Esophagus muscularis mucosa (tissue), 4 donors: ENCODE measurements at regions not wholly inside any gene's neighbourhood (a gene's known extent, or its start where the extent isn't known, plus 50 kb on each side); places are given as distances from the start of the nearest gene placed in this dataset.
"Not testable (repeated sequence)": the region's sequence is repeated elsewhere in the genome, so short reads cannot be mapped to it uniquely, and the experiment has no call there.

ENCODE experiments used
- DNase-seq: peaks from one replicate; pipeline ENCODE4 v3.0.0-alpha.2; 2017; ENCODE audit errors: extremely low spot score
- H3K27ac ChIP-seq, 4 donors: fragments of 200-600 bp; sonication (generic); replicated peaks in 1 of 4; 1 replicate in 3 of 4; 2 replicates in 1 of 4; pipeline ENCODE4 v1.5.1; 2016 to 2019; ENCODE audit warnings: mild to moderate bottlenecking in 1 of 4
- H3K27me3 ChIP-seq, 4 donors: fragments of 200-600 bp; sonication (generic); one replicate each; pipeline versions ENCODE4 v1.5.1 to v1.6.0; 2016 to 2019
- H3K36me3 ChIP-seq, 4 donors: fragments of 200-600 bp; sonication (generic); one replicate each; pipeline ENCODE4 v1.5.1; 2016 to 2019
- H3K4me1 ChIP-seq, 4 donors: fragments of 200-600 bp; sonication (generic); one replicate each; pipeline ENCODE4 v1.5.1; 2016 to 2019
- H3K4me3 ChIP-seq, 4 donors: fragments of 200-600 bp; sonication (generic); 1 replicate in 2 of 4; 2 replicates in 2 of 4; pipeline ENCODE4 v1.5.1; 2016 to 2019; ENCODE audit warnings: mild to moderate bottlenecking in 4 of 4, moderate library complexity in 1 of 4
- H3K9me3 ChIP-seq, 4 donors: fragments of 200-600 bp; sonication (generic); 1 replicate in 3 of 4; 2 replicates in 1 of 4; pipeline ENCODE4 v1.5.1; 2016 to 2019
- CTCF ChIP-seq, 3 experiments: fragments of 200-600 bp in 2 of 3; fragments of 450-650 bp in 1 of 3; sonication (generic) in 2 of 3; IDR thresholded peaks; one replicate each; pipeline ENCODE4 v1.5.1; 2017 to 2019; ENCODE audit warnings: antibody characterized with exemption in 3 of 3, mild to moderate bottlenecking in 2 of 3, moderate library complexity in 1 of 3
- EP300 ChIP-seq: sonication (generic); formaldehyde crosslinking; IDR thresholded peaks from one replicate; pipeline ENCODE4 v1.6.1; 2017; ENCODE audit warnings: antibody characterized with exemption
- POLR2A ChIP-seq: fragments of 450-650 bp; IDR thresholded peaks from one replicate; pipeline ENCODE4 v1.6.1; 2017; ENCODE audit warnings: antibody characterized with exemption, moderate library complexity, mild to moderate bottlenecking, low read depth
- POLR2AphosphoS5 ChIP-seq, 2 donors: sonication (generic); formaldehyde crosslinking; IDR thresholded peaks; one replicate each; pipeline ENCODE4 v1.6.1; 2017; ENCODE audit warnings: antibody characterized with exemption in 2 of 2
- WGBS: methylation state at CpG from one replicate; pipeline ENCODE4 v1.1.5; 2018; 5-methylcytosine and 5-hydroxymethylcytosine counted together
- intact Hi-C: fragments of 100-400 bp; cut with DNase I; formaldehyde crosslinking; loops from one replicate; pipeline ENCODE4 v1.15.1; 2023

- no peak for DNase-seq
- Histone ChIP-seq H3K9me3 (no peaks in the 10 kb centered on the region), H3K36me3 (no peaks in the 10 kb centered on the region), H3K4me3 (no peak overlapping the region), H3K27me3 (no peaks in the 10 kb centered on the region), H3K4me1 (no peaks in the 10 kb centered on the region), H3K27ac (no peak overlapping the region)
- WGBS: 89% methylated on average over 6 of the region's 6 CpGs
- TF ChIP-seq CTCF (IDR thresholded peaks at IDR 0.05) (no peak), POLR2AphosphoS5 (IDR thresholded peaks at IDR 0.05) (no peak), POLR2A (no peak), EP300 (no peak)
- intact Hi-C loops: no loop called here
Observed at GRCh38 chr2:84234103-84234502, 225.0 kb downstream of the SUCLG1 start.

- WGBS: 83% methylated on average over 1 of the region's 1 CpG
- intact Hi-C loops: no loop called here
Observed at GRCh38 chr2:84231478-84231877, 227.6 kb downstream of the SUCLG1 start.

GRCh38 chr2:84224121-84224520 lies 235.0 kb downstream of the SUCLG1 start:
- intact Hi-C loops: no loop called here
- no peaks in the 10 kb centered on the region for H3K4me1 ChIP-seq
- H3K4me3 ChIP-seq: no peak overlapping the region
- no peak overlapping the region for H3K27ac ChIP-seq
- DNase-seq: no peak
- no peaks in the 10 kb centered on the region for H3K27me3 ChIP-seq
- no peaks in the 10 kb centered on the region for H3K36me3 ChIP-seq
- no peak for TF ChIP-seq CTCF (IDR thresholded peaks at IDR 0.05)
- TF ChIP-seq POLR2A: no peak
- no peak for TF ChIP-seq EP300
- TF ChIP-seq POLR2AphosphoS5 (IDR thresholded peaks at IDR 0.05): no peak
- H3K9me3 ChIP-seq: peaks cover 0 to 4% (median 0%) of the 10 kb centered on the region in 4 donors

More at GRCh38 chr2:84231478-84231877, 227.6 kb downstream of the SUCLG1 start:
- Histone ChIP-seq H3K4me3 (no peak overlapping the region), H3K4me1 (no peaks in the 10 kb centered on the region), H3K27me3 (no peaks in the 10 kb centered on the region), H3K9me3 (no peaks in the 10 kb centered on the region), H3K27ac (no peak overlapping the region), H3K36me3 (no peaks in the 10 kb centered on the region)
- no peak for TF ChIP-seq EP300
- TF ChIP-seq POLR2AphosphoS5 (IDR thresholded peaks at IDR 0.05): no peak
- TF ChIP-seq CTCF (IDR thresholded peaks at IDR 0.05): no peak
- no peak for TF ChIP-seq POLR2A
- no peak for DNase-seq

- no peaks in the 10 kb centered on the region for H3K36me3 ChIP-seq
- intact Hi-C loops: no loop called here
- H3K27ac ChIP-seq: no peak overlapping the region
- H3K9me3 ChIP-seq: peaks cover 0 to 4% (median 0%) of the 10 kb centered on the region in 4 donors
- no peaks in the 10 kb centered on the region for H3K4me1 ChIP-seq
- TF ChIP-seq EP300 (no peak), POLR2A (no peak), POLR2AphosphoS5 (IDR thresholded peaks at IDR 0.05) (no peak), CTCF (IDR thresholded peaks at IDR 0.05) (no peak)
- no peaks in the 10 kb centered on the region for H3K27me3 ChIP-seq
- H3K4me3 ChIP-seq: no peak overlapping the region
- WGBS: 90% methylated on average over 2 of the region's 2 CpGs
- DNase-seq: no peak
Observed at GRCh38 chr2:84223191-84223590, 235.9 kb downstream of the SUCLG1 start.

GRCh38 chr2:84221102-84221501 lies 238.0 kb downstream of the SUCLG1 start:
- H3K4me3 ChIP-seq, H3K9me3 ChIP-seq, H3K27me3 ChIP-seq, H3K36me3 ChIP-seq, H3K27ac ChIP-seq, DNase-seq, intact Hi-C loops, H3K4me1 ChIP-seq: not testable (repeated sequence)
- 72% methylated on average over 2 of the region's 2 CpGs for WGBS
